ENCODE measurements at regions not wholly inside any gene's neighbourhood (a gene's known extent, or its start where the extent isn't known, plus 50 kb on each side); places are given as distances from the start of the nearest gene placed in this dataset.

GRCh38 chr5:38113456-38113855 lies 144.9 kb upstream of the EGFLAM start:
- Mint-ChIP-seq H3K36me3 (ENCODE audit: low read depth) (no peaks in the 10 kb centered on the region), H3K27ac (no peak overlapping the region), H3K4me3 (no peak overlapping the region), H3K27me3 (no peaks in the 10 kb centered on the region), H3K4me1 (ENCODE audit: low read depth) (no peaks in the 10 kb centered on the region), H3K9me3 (peaks cover 3% of the 10 kb centered on the region)
- no peak for DNase-seq
- no peaks in the 10 kb centered on the region for H3K4me1 ChIP-seq (ENCODE audit: insufficient read depth, low read length)
- no peaks in the 10 kb centered on the region for H3K36me3 ChIP-seq (ENCODE audit: insufficient read depth, low read length)
- intact Hi-C loops (cut with DNase I, micrococcal nuclease) = no loop called here
- no peaks in the 10 kb centered on the region for H3K9me3 ChIP-seq (ENCODE audit: control insufficient read depth in 1 of 2, insufficient read depth in 1 of 2, low read length in 2 of 2)
- no peak overlapping the region for H3K27ac ChIP-seq (ENCODE audit: low read depth in 1 of 2, low read length in 2 of 2)
- ChIA-PET CTCF (no interaction called here), POLR2A (no interaction called here)
- no peak for ATAC-seq (ENCODE audit: poor library complexity)
- no peak for TF ChIP-seq CTCF (IDR thresholded peaks at IDR 0.05)
- H3K4me3 ChIP-seq (ENCODE audit: low read length) = no peak overlapping the region
- H3K27me3 ChIP-seq (ENCODE audit: control insufficient read depth in 1 of 2, insufficient read depth in 2 of 2, low read length in 2 of 2) = no peaks in the 10 kb centered on the region

GRCh38 chr5:38112938-38113337 lies 145.4 kb upstream of the EGFLAM start:
- H3K27me3 Mint-ChIP-seq = no peaks in the 10 kb centered on the region
- intact Hi-C loops (cut with DNase I, micrococcal nuclease) = no loop called here
- H3K27ac Mint-ChIP-seq = no peak overlapping the region
- H3K4me1 Mint-ChIP-seq (ENCODE audit: low read depth) = no peaks in the 10 kb centered on the region
- H3K36me3 Mint-ChIP-seq (ENCODE audit: low read depth) = no peaks in the 10 kb centered on the region
- Histone ChIP-seq H3K9me3 (ENCODE audit: control insufficient read depth in 1 of 2, insufficient read depth in 1 of 2, low read length in 2 of 2) (no peaks in the 10 kb centered on the region), H3K4me1 (ENCODE audit: insufficient read depth, low read length) (no peaks in the 10 kb centered on the region), H3K27ac (ENCODE audit: low read depth in 1 of 2, low read length in 2 of 2) (no peak overlapping the region), H3K27me3 (ENCODE audit: control insufficient read depth in 1 of 2, insufficient read depth in 2 of 2, low read length in 2 of 2) (no peaks in the 10 kb centered on the region), H3K4me3 (ENCODE audit: low read length) (no peak overlapping the region), H3K36me3 (ENCODE audit: insufficient read depth, low read length) (no peaks in the 10 kb centered on the region)
- ChIA-PET POLR2A (no interaction called here), CTCF (no interaction called here)
- TF ChIP-seq CTCF (IDR thresholded peaks at IDR 0.05) = no peak
- no peak for DNase-seq
- H3K4me3 Mint-ChIP-seq = no peak overlapping the region
- H3K9me3 Mint-ChIP-seq = peaks cover 3% of the 10 kb centered on the region
- no peak for ATAC-seq (ENCODE audit: poor library complexity)

- Histone ChIP-seq H3K4me1 (ENCODE audit: insufficient read depth, low read length) (no peaks in the 10 kb centered on the region), H3K4me3 (ENCODE audit: low read length) (no peak overlapping the region), H3K27me3 (ENCODE audit: control insufficient read depth in 1 of 2, insufficient read depth in 2 of 2, low read length in 2 of 2) (no peaks in the 10 kb centered on the region), H3K27ac (ENCODE audit: low read depth in 1 of 2, low read length in 2 of 2) (no peak overlapping the region), H3K36me3 (ENCODE audit: insufficient read depth, low read length) (no peaks in the 10 kb centered on the region), H3K9me3 (ENCODE audit: control insufficient read depth in 1 of 2, insufficient read depth in 1 of 2, low read length in 2 of 2) (no peaks in the 10 kb centered on the region)
- ChIA-PET CTCF (no interaction called here), POLR2A (no interaction called here)
- intact Hi-C loops (cut with DNase I, micrococcal nuclease) = no loop called here
- Mint-ChIP-seq H3K27ac (no peak overlapping the region), H3K4me3 (no peak overlapping the region), H3K36me3 (ENCODE audit: low read depth) (no peaks in the 10 kb centered on the region), H3K9me3 (peaks cover 3% of the 10 kb centered on the region), H3K27me3 (no peaks in the 10 kb centered on the region), H3K4me1 (ENCODE audit: low read depth) (no peaks in the 10 kb centered on the region)
- no peak for DNase-seq
- no peak for ATAC-seq (ENCODE audit: poor library complexity)
- no peak for TF ChIP-seq CTCF (IDR thresholded peaks at IDR 0.05)
These were observed 148.2 kb upstream of the EGFLAM start for GRCh38 chr5:38110130-38110529.

Measured in CD4-positive, alpha-beta T cell (primary cell).